Activated B cell treated with CpG ODN at 0.5 μM for 24 hours (primary cell): ENCODE measurements at regions not wholly inside any gene's neighbourhood (a gene's known extent, or its start where the extent isn't known, plus 50 kb on each side); places are given as distances from the start of the nearest gene placed in this dataset.

ENCODE experiments used
- ATAC-seq: fragments of 200-7000 bp; cut with Tn5 transposase; one replicate; pipeline ENCODE4 v1.10.0; 2021; ENCODE audit warnings: low read depth, mild to moderate bottlenecking, moderate library complexity
- CTCF ChIA-PET: fragments of 350-600 bp; sonication (Branson Sonifier 250); formaldehyde crosslinking; loops from one replicate; lab custom pipeline; 2021; ENCODE audit warnings: antibody characterized with exemption; lab: Charles Lee
- POLR2A ChIA-PET: fragments of 350-600 bp; sonication (Branson Sonifier 250); formaldehyde crosslinking; loops from one replicate; lab custom pipeline; 2021; ENCODE audit warnings: antibody characterized with exemption; lab: Charles Lee
- DNase-seq: peaks from one replicate; pipeline ENCODE4 v3.0.0; 2022
- H3K27ac Mint-ChIP-seq: one replicate; pipeline ENCODE4 v1.8.0; 2020; ENCODE audit warnings: mixed read lengths
- H3K27me3 Mint-ChIP-seq: one replicate; pipeline ENCODE4 v1.8.0; 2021; ENCODE audit warnings: mixed read lengths
- H3K36me3 Mint-ChIP-seq: one replicate; pipeline ENCODE4 v1.8.0; 2021; ENCODE audit warnings: low read depth, mixed read lengths
- H3K4me1 Mint-ChIP-seq: one replicate; pipeline ENCODE4 v1.8.0; 2021; ENCODE audit warnings: mixed read lengths
- H3K4me3 Mint-ChIP-seq: one replicate; pipeline ENCODE4 v1.8.0; 2020; ENCODE audit warnings: mild to moderate bottlenecking, mixed read lengths
- H3K9me3 Mint-ChIP-seq: one replicate; pipeline ENCODE4 v1.8.0; 2020; ENCODE audit warnings: mixed read lengths
- CTCF ChIP-seq: fragments of 200-600 bp; IDR thresholded peaks from one replicate; pipeline ENCODE4 v1.8.0; 2022; ENCODE audit warnings: antibody characterized with exemption, mild to moderate bottlenecking
- intact Hi-C: fragments of 100-400 bp; cut with micrococcal nuclease; formaldehyde crosslinking; loops from one replicate; pipeline ENCODE4 v1.15.1; 2024

GRCh38 chr15:87609474-87609873, 647.1 kb downstream of the NTRK3 start:
- DNase-seq (no peak), ATAC-seq (no peak)
- ChIA-PET CTCF (no interaction called here), POLR2A (no interaction called here)
- no peak overlapping the region for H3K4me3 Mint-ChIP-seq
- no peaks in the 10 kb centered on the region for H3K4me1 Mint-ChIP-seq
- no peak for TF ChIP-seq CTCF
- no peaks in the 10 kb centered on the region for H3K27me3 Mint-ChIP-seq
- no peaks in the 10 kb centered on the region for H3K36me3 Mint-ChIP-seq
- intact Hi-C loops, result no loop called here
- no peak overlapping the region for H3K27ac Mint-ChIP-seq
- no peaks in the 10 kb centered on the region for H3K9me3 Mint-ChIP-seq

DNA sequence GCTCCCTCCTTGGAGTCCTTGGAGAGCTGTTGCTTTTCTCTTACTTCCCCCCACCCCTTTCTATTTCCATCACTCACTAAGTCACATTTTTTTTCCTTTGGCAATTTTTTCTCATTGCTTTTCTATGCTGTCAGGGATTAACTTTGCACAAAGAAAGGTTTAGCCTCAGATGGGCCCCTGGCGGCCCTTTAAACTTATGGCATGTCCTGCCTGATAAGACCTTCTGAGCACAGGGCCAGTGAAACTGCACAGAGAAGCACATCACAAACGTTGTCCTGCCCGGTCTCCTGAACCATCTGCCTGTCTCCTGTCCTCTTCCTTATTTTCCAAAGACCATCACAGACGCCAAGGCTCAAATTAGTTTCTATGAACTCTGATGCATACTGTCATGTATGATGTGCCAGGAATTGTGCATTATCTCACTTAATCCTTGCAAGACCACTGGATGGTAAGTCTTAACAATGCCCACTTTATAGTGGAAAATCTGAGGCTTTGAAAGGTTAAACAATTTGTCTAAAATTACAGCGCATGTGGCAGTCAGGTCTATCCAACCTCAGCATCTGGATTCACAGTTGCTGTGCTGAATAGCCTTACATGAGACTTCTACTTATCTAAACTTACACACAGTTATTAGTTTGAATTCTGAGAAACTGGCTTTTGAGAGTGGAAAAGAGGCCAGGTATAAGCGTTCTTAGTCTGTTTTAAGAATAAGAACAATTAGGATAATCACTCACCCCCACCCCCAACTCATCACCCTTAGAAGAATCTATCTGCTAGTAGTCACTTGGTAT, 648.1 kb downstream of the NTRK3 start:
- no peak overlapping the region for H3K4me3 Mint-ChIP-seq
- ChIA-PET CTCF (no interaction called here), POLR2A (no interaction called here)
- no peaks in the 10 kb centered on the region for H3K4me1 Mint-ChIP-seq
- no peak for TF ChIP-seq CTCF
- H3K36me3 Mint-ChIP-seq, result no peaks in the 10 kb centered on the region
- no peaks in the 10 kb centered on the region for H3K27me3 Mint-ChIP-seq
- no peak for ATAC-seq
- intact Hi-C loops, result no loop called here
- DNase-seq, result no peak
- H3K9me3 Mint-ChIP-seq, result no peaks in the 10 kb centered on the region
- no peak overlapping the region for H3K27ac Mint-ChIP-seq

- no peak for TF ChIP-seq CTCF
- Mint-ChIP-seq H3K9me3 (no peaks in the 10 kb centered on the region), H3K27me3 (no peaks in the 10 kb centered on the region), H3K27ac (no peak overlapping the region), H3K4me1 (no peaks in the 10 kb centered on the region), H3K36me3 (no peaks in the 10 kb centered on the region), H3K4me3 (no peak overlapping the region)
- DNase-seq (no peak), ATAC-seq (no peak)
- POLR2A ChIA-PET, result no interaction called here
- CTCF ChIA-PET, result no interaction called here
- intact Hi-C loops, result no loop called here
Measured at GRCh38 chr15:87606971-87607370, 649.6 kb downstream of the NTRK3 start.

GRCh38 chr15:87604857-87605446, 651.6 kb downstream of the NTRK3 start:
- ATAC-seq (no peak), DNase-seq (no peak)
- Mint-ChIP-seq H3K27ac (no peak overlapping the region), H3K4me3 (no peak overlapping the region), H3K9me3 (no peaks in the 10 kb centered on the region), H3K27me3 (no peaks in the 10 kb centered on the region), H3K4me1 (no peaks in the 10 kb centered on the region), H3K36me3 (no peaks in the 10 kb centered on the region)
- no peak for TF ChIP-seq CTCF
- CTCF ChIA-PET, result no interaction called here
- POLR2A ChIA-PET, result no interaction called here
- intact Hi-C loops, result no loop called here

DNA sequence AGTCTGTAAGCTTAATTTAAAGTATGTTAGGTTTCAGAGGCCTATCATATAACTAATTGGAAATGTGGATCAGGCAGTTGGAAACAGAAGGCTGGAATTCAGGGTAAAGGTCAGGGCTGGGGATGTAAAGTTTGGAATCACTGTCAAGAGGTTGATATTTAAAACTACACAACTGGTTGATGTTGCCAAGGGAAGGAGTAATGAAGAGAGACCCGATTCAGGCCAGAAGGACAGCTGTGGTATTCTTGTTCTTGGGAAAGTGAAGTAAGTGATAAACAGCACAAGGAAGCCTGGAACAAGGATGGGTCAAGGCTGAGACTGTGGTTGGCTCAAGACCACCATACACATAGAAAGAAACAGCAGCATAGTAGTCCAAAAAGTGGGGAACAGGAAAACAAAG, 654.2 kb downstream of the NTRK3 start:
- DNase-seq, result no peak
- no peak overlapping the region for H3K27ac Mint-ChIP-seq
- H3K36me3 Mint-ChIP-seq, result no peaks in the 10 kb centered on the region
- no peak for ATAC-seq
- no peaks in the 10 kb centered on the region for H3K9me3 Mint-ChIP-seq
- intact Hi-C loops, result no loop called here
- H3K4me1 Mint-ChIP-seq, result no peaks in the 10 kb centered on the region
- no peak for TF ChIP-seq CTCF
- POLR2A ChIA-PET, result no interaction called here
- no peaks in the 10 kb centered on the region for H3K27me3 Mint-ChIP-seq
- CTCF ChIA-PET, result no interaction called here
- H3K4me3 Mint-ChIP-seq, result no peak overlapping the region
